ENCODE measurements at regions not wholly inside any gene's neighbourhood (a gene's known extent, or its start where the extent isn't known, plus 50 kb on each side); places are given as distances from the start of the nearest gene placed in this dataset.

DNA sequence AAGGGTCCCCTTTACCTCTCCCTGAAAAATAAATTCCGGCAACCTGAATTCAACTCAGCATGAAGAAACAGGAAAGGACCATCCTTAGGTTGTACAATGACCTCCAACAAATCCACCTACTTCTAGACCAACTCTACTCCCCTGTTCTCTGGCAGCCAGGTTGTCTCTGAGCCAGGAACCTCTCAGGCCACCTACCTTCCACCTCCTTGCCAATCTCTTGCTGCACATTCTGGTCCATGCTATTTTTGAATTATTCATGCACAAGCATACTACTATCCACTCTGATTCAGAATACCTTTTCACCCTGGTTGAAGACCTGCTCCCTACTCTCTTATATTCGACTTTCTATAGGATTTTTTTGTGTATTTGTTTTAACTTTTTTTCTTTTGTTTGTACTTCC, 415.0 kb upstream of the ZNF507 start:
- Histone ChIP-seq H3K36me3 (no peaks in the 10 kb centered on the region), H3K4me3 (no peak overlapping the region), H3K9ac (ENCODE audit: low read depth in 2 of 2, low read length in 2 of 2) (no peak overlapping the region), H3K4me1 (no peaks in the 10 kb centered on the region), H3K9me3 (no peaks in the 10 kb centered on the region), H3K27me3 (no peaks in the 10 kb centered on the region), H3K27ac (no peak overlapping the region)
- TF ChIP-seq, protein P1, sequence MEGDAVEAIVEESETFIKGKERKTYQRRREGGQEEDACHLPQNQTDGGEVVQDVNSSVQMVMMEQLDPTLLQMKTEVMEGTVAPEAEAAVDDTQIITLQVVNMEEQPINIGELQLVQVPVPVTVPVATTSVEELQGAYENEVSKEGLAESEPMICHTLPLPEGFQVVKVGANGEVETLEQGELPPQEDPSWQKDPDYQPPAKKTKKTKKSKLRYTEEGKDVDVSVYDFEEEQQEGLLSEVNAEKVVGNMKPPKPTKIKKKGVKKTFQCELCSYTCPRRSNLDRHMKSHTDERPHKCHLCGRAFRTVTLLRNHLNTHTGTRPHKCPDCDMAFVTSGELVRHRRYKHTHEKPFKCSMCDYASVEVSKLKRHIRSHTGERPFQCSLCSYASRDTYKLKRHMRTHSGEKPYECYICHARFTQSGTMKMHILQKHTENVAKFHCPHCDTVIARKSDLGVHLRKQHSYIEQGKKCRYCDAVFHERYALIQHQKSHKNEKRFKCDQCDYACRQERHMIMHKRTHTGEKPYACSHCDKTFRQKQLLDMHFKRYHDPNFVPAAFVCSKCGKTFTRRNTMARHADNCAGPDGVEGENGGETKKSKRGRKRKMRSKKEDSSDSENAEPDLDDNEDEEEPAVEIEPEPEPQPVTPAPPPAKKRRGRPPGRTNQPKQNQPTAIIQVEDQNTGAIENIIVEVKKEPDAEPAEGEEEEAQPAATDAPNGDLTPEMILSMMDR (IDR thresholded peaks at IDR 0.05): no peak
- intact Hi-C loops (cut with DNase I): no loop called here
- no peak for DNase-seq

DNA sequence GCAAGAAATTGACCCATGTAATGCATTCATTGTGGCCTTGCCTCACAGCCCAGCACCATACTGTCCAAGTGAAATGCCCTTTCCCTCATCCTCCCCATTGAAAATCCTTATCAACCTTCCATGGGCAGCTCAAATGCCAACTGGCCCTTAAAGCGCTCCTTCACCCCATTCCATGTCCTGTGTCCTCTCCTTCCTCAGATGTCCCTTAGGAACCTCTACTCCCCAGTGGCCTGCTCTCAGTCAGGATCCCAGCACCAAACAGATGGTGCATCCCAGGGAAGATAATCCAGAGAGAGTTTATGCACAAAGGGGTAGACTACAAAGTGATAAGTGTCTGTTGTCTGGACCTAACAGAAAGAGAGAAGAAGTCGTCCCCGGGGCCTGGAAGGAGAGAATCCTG, 407.4 kb upstream of the ZNF507 start:
- Histone ChIP-seq H3K36me3 (no peaks in the 10 kb centered on the region), H3K4me3 (no peak overlapping the region), H3K27ac (no peak overlapping the region), H3K27me3 (no peaks in the 10 kb centered on the region), H3K9ac (ENCODE audit: low read depth in 2 of 2, low read length in 2 of 2) (no peak overlapping the region), H3K4me1 (no peaks in the 10 kb centered on the region), H3K9me3 (no peaks in the 10 kb centered on the region)
- DNase-seq: no peak
- TF ChIP-seq, protein P1 (IDR thresholded peaks at IDR 0.05): no peak
- intact Hi-C loops (cut with DNase I): no loop called here

DNA sequence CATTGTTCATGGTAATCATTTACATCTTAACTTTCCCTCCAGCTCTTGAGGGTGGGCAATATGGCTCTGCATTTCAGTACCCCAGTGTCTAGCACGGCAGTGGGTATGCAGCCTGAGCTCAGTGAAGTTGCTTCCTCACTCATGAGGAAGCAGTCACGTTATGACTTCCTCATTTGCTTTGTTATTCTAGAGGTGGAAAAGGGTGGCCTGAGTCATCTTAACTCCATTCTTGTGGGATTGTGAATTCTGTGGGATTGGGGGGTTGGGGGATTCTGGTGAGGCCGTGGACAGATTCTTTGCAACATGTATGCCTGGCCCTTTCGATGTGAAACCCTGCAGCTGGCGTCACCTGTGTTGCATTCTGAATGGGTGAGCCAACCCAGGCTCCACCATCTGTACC, 406.7 kb upstream of the ZNF507 start:
- no peaks in the 10 kb centered on the region for H3K9me3 ChIP-seq
- no peak overlapping the region for H3K27ac ChIP-seq
- H3K9ac ChIP-seq (ENCODE audit: low read depth in 2 of 2, low read length in 2 of 2): no peak overlapping the region
- no peaks in the 10 kb centered on the region for H3K4me1 ChIP-seq
- no peaks in the 10 kb centered on the region for H3K27me3 ChIP-seq
- no peaks in the 10 kb centered on the region for H3K36me3 ChIP-seq
- intact Hi-C loops (cut with DNase I): no loop called here
- TF ChIP-seq, protein P1 (IDR thresholded peaks at IDR 0.05): no peak
- no peak overlapping the region for H3K4me3 ChIP-seq
- DNase-seq: no peak

DNA sequence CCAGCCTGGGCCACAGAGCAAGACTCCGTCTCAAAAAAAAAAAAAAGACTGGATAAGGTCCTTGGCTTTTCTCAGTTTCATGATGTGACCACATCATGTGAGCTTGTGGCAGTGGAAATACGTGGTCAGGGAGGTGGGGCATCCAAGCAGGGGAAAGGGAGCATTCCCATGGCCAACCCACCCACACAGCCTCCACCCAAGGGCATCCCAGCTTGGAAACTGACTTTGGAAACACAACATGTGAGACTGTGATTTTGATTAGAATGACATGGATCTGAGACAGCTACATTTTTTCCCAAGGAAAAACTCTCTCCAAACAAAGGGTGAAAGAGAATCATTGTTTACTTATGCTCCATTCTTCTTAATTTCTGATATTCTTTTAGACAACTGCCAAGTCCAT, 405.0 kb upstream of the ZNF507 start:
- H3K9ac ChIP-seq (ENCODE audit: low read depth in 2 of 2, low read length in 2 of 2): no peak overlapping the region
- no peaks in the 10 kb centered on the region for H3K4me1 ChIP-seq
- TF ChIP-seq, protein P1 (IDR thresholded peaks at IDR 0.05): no peak
- H3K27ac ChIP-seq: no peak overlapping the region
- no peaks in the 10 kb centered on the region for H3K27me3 ChIP-seq
- H3K4me3 ChIP-seq: no peak overlapping the region
- intact Hi-C loops (cut with DNase I): no loop called here
- no peaks in the 10 kb centered on the region for H3K9me3 ChIP-seq
- no peaks in the 10 kb centered on the region for H3K36me3 ChIP-seq
- DNase-seq: no peak

DNA sequence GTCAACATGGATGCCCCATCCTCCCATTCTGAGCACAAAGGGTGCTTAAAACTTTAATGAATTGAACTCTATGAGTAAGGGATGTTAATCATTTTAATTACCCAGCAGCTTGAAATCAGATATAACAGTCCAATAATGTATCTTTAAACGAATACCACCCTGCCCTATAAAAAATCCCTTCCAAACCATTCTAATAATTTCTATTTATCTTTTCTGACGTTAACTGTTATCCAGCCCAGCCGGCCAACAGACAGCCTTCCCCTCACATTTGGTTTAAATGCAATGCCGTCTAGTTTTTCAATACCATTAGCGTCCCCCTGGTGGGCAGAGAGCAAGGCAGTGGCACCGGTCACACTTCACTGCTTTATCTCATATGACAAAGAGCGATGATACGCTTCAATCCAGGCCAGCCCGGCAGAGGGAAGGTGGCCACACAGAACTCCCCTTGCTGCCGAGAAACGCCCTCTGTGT, 402.2 kb upstream of the ZNF507 start:
- Histone ChIP-seq H3K9me3 (no peaks in the 10 kb centered on the region), H3K4me1 (no peaks in the 10 kb centered on the region), H3K9ac (ENCODE audit: low read depth in 2 of 2, low read length in 2 of 2) (no peak overlapping the region), H3K36me3 (no peaks in the 10 kb centered on the region), H3K4me3 (no peak overlapping the region), H3K27me3 (no peaks in the 10 kb centered on the region), H3K27ac (no peak overlapping the region)
- intact Hi-C loops (cut with DNase I): no loop called here
- DNase-seq: no peak
- TF ChIP-seq, protein P1 (IDR thresholded peaks at IDR 0.05): no peak

DNA sequence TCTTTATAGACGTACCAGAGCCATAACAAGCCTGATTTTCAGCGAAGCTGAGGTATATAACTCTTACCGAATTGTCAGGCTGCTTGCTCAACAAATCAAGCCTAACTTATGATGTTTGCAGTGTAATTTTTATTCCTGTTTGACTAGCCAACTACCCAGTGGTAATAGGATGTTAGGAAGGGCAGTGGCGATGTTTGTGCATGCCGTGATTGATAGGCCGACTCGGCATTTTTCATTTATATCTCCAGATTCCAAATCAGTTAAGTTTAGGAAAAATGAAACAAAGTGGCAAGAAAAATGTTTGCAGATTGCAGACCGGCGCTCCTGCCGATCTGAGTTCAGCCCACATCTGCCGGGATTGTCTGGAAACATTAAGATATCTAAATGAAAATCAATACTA, 401.6 kb upstream of the ZNF507 start:
- TF ChIP-seq, protein P1 (IDR thresholded peaks at IDR 0.05): no peak
- Histone ChIP-seq H3K9ac (ENCODE audit: low read depth in 2 of 2, low read length in 2 of 2) (no peak overlapping the region), H3K4me3 (no peak overlapping the region), H3K27ac (no peak overlapping the region), H3K36me3 (no peaks in the 10 kb centered on the region), H3K9me3 (no peaks in the 10 kb centered on the region), H3K4me1 (no peaks in the 10 kb centered on the region), H3K27me3 (no peaks in the 10 kb centered on the region)
- no peak for DNase-seq
- intact Hi-C loops (cut with DNase I): no loop called here
